Muscle of leg (tissue), 3 donors: ENCODE measurements at regions not wholly inside any gene's neighbourhood (a gene's known extent, or its start where the extent isn't known, plus 50 kb on each side); places are given as distances from the start of the nearest gene placed in this dataset.
A peak's percentile ranks its signal among the peaks of the same experiment; 100 is the strongest.

Source experiments
- DNase-seq: peaks from one replicate; pipeline ENCODE4 v3.0.0; 2013
- H3K27ac ChIP-seq: one replicate; pipeline ENCODE4 v1.5.1; 2013; ENCODE audit warnings: mild to moderate bottlenecking, low read length, control low read depth
- H3K27me3 ChIP-seq: one replicate; pipeline ENCODE4 v1.6.1; 2013; ENCODE audit warnings: low read length; ENCODE audit not compliant: control insufficient read depth, insufficient read depth
- H3K36me3 ChIP-seq: one replicate; pipeline ENCODE4 v1.6.1; 2013; ENCODE audit warnings: low read length; ENCODE audit not compliant: control insufficient read depth, insufficient read depth
- H3K4me1 ChIP-seq: one replicate; pipeline ENCODE4 v1.6.1; 2013; ENCODE audit warnings: low read length; ENCODE audit not compliant: control insufficient read depth, insufficient read depth
- H3K4me3 ChIP-seq: one replicate; pipeline ENCODE4 v1.5.1; 2013; ENCODE audit warnings: low read length, control low read depth
- H3K9me3 ChIP-seq: replicated peaks from 2 replicates; pipeline ENCODE4 v1.6.1; 2013; ENCODE audit warnings: low read depth, low read length; ENCODE audit not compliant: control insufficient read depth
- WGBS: methylation state at CpG from one replicate; pipeline ENCODE4 v1.1.5; 2013; ENCODE audit warnings: missing lambda C conversion rate; ENCODE audit not compliant: insufficient coverage; 5-methylcytosine and 5-hydroxymethylcytosine counted together

- Histone ChIP-seq H3K27me3 (no peaks in the 10 kb centered on the region), H3K36me3 (no peaks in the 10 kb centered on the region), H3K4me3 (no peak overlapping the region), H3K9me3 (no peaks in the 10 kb centered on the region), H3K4me1 (no peaks in the 10 kb centered on the region), H3K27ac (no peak overlapping the region)
- DNase-seq = no peak
These were observed 201.2 kb downstream of the SREK1 start for GRCh38 chr5:66345281-66345680.

- H3K27me3 ChIP-seq = no peaks in the 10 kb centered on the region
- H3K9me3 ChIP-seq = no peaks in the 10 kb centered on the region
- no peak for DNase-seq
- no peaks in the 10 kb centered on the region for H3K4me1 ChIP-seq
- WGBS = 83% methylated on average over 5 of the region's 6 CpGs
- H3K27ac ChIP-seq = no peak overlapping the region
- H3K36me3 ChIP-seq = no peaks in the 10 kb centered on the region
- no peak overlapping the region for H3K4me3 ChIP-seq
These were observed 202.8 kb downstream of the SREK1 start for GRCh38 chr5:66346869-66347268.

- H3K9me3 ChIP-seq = no peaks in the 10 kb centered on the region
- no peak overlapping the region for H3K4me3 ChIP-seq
- no peaks in the 10 kb centered on the region for H3K27me3 ChIP-seq
- H3K4me1 ChIP-seq = no peaks in the 10 kb centered on the region
- no peaks in the 10 kb centered on the region for H3K36me3 ChIP-seq
- 86% methylated on average over 1 of the region's 4 CpGs for whole genome bisulfite sequencing
- DNase-seq = no peak
- no peak overlapping the region for H3K27ac ChIP-seq
These were observed 204.5 kb downstream of the SREK1 start for GRCh38 chr5:66348387-66349125.

- no peak for DNase-seq
- no peaks in the 10 kb centered on the region for H3K4me1 ChIP-seq
- no peaks in the 10 kb centered on the region for H3K27me3 ChIP-seq
- no CpG with 5 or more reads among the region's 1 CpG for WGBS
- H3K4me3 ChIP-seq = no peak overlapping the region
- H3K9me3 ChIP-seq = no peaks in the 10 kb centered on the region
- no peaks in the 10 kb centered on the region for H3K36me3 ChIP-seq
- H3K27ac ChIP-seq = no peak overlapping the region
These were observed 207.7 kb downstream of the SREK1 start for GRCh38 chr5:66351813-66352212.

- WGBS = no CpG with 5 or more reads among the region's 2 CpGs
- Histone ChIP-seq H3K9me3 (no peaks in the 10 kb centered on the region), H3K36me3 (no peaks in the 10 kb centered on the region), H3K27ac (no peak overlapping the region), H3K4me3 (no peak overlapping the region), H3K4me1 (no peaks in the 10 kb centered on the region), H3K27me3 (no peaks in the 10 kb centered on the region)
- no peak for DNase-seq
These were observed 209.1 kb downstream of the SREK1 start for GRCh38 chr5:66353186-66353585.

GRCh38 chr5:66354422-66354821 is 210.3 kb downstream of the SREK1 start:
- Histone ChIP-seq H3K27me3 (no peaks in the 10 kb centered on the region), H3K27ac (no peak overlapping the region), H3K9me3 (no peaks in the 10 kb centered on the region), H3K4me1 (no peaks in the 10 kb centered on the region), H3K36me3 (no peaks in the 10 kb centered on the region), H3K4me3 (no peak overlapping the region)
- no peak for DNase-seq
- WGBS = no CpG with 5 or more reads among the region's 2 CpGs

- H3K36me3 ChIP-seq = no peaks in the 10 kb centered on the region
- no peaks in the 10 kb centered on the region for H3K27me3 ChIP-seq
- no CpG with 5 or more reads among the region's 3 CpGs for WGBS
- no peaks in the 10 kb centered on the region for H3K9me3 ChIP-seq
- DNase-seq = no peak
- H3K4me3 ChIP-seq = no peak overlapping the region
- no peak overlapping the region for H3K27ac ChIP-seq
- no peaks in the 10 kb centered on the region for H3K4me1 ChIP-seq
These were observed 212.0 kb downstream of the SREK1 start for GRCh38 chr5:66356011-66356565.

- 95% methylated on average over 2 of the region's 3 CpGs for WGBS
- no peak overlapping the region for H3K27ac ChIP-seq
- no peak for DNase-seq
These were observed 214.6 kb downstream of the SREK1 start for GRCh38 chr5:66358741-66359140.

GRCh38 chr5:66361070-66361469 is 217.0 kb downstream of the SREK1 start:
- Histone ChIP-seq H3K9me3 (no peaks in the 10 kb centered on the region), H3K27ac (no peak overlapping the region), H3K36me3 (no peaks in the 10 kb centered on the region), H3K4me3 (no peak overlapping the region), H3K27me3 (no peaks in the 10 kb centered on the region), H3K4me1 (no peaks in the 10 kb centered on the region)
- DNase-seq = peak; percentile 5
- WGBS = 11% methylated on average over 2 of the region's 3 CpGs

More at GRCh38 chr5:66358741-66359140, 214.6 kb downstream of the SREK1 start:
- H3K4me3 ChIP-seq = no peak overlapping the region
- no peaks in the 10 kb centered on the region for H3K36me3 ChIP-seq
- H3K4me1 ChIP-seq = no peaks in the 10 kb centered on the region
- H3K9me3 ChIP-seq = no peaks in the 10 kb centered on the region
- no peaks in the 10 kb centered on the region for H3K27me3 ChIP-seq

- no peak overlapping the region for H3K27ac ChIP-seq
These were observed 217.9 kb downstream of the SREK1 start for GRCh38 chr5:66362046-66362445.

More at GRCh38 chr5:66362046-66362445, 217.9 kb downstream of the SREK1 start:
- WGBS = 46% methylated on average over 5 of the region's 6 CpGs
- Histone ChIP-seq H3K4me1 (no peaks in the 10 kb centered on the region), H3K36me3 (no peaks in the 10 kb centered on the region), H3K27me3 (no peaks in the 10 kb centered on the region), H3K9me3 (no peaks in the 10 kb centered on the region), H3K4me3 (no peak overlapping the region)
- no peak for DNase-seq
